Testis (tissue), 2 donors: ENCODE measurements at regions not wholly inside any gene's neighbourhood (a gene's known extent, or its start where the extent isn't known, plus 50 kb on each side); places are given as distances from the start of the nearest gene placed in this dataset.

Experiments used
- POLR2A ChIP-seq: fragments of 450-650 bp; IDR thresholded peaks from one replicate; pipeline ENCODE4 v1.6.1; 2017; ENCODE audit warnings: antibody characterized with exemption, mild to moderate bottlenecking, moderate library complexity
- TF ChIP-seq, protein P1 (sequence below), 3 experiments: fragments of 450-650 bp in 2 of 3; fragments of 200-600 bp in 1 of 3; sonication (generic) in 1 of 3; IDR thresholded peaks; one replicate each; pipeline ENCODE4 v1.5.1; 2016 to 2019; ENCODE audit warnings: antibody characterized with exemption in 3 of 3, mild to moderate bottlenecking in 2 of 3, moderate library complexity in 1 of 3

- TF ChIP-seq, protein P1, sequence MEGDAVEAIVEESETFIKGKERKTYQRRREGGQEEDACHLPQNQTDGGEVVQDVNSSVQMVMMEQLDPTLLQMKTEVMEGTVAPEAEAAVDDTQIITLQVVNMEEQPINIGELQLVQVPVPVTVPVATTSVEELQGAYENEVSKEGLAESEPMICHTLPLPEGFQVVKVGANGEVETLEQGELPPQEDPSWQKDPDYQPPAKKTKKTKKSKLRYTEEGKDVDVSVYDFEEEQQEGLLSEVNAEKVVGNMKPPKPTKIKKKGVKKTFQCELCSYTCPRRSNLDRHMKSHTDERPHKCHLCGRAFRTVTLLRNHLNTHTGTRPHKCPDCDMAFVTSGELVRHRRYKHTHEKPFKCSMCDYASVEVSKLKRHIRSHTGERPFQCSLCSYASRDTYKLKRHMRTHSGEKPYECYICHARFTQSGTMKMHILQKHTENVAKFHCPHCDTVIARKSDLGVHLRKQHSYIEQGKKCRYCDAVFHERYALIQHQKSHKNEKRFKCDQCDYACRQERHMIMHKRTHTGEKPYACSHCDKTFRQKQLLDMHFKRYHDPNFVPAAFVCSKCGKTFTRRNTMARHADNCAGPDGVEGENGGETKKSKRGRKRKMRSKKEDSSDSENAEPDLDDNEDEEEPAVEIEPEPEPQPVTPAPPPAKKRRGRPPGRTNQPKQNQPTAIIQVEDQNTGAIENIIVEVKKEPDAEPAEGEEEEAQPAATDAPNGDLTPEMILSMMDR (IDR thresholded peaks at IDR 0.05): no peak
- TF ChIP-seq POLR2A: no peak
Observed at GRCh38 chr3:70775257-70775656, 462.8 kb upstream of the MDFIC2 start.
